GM18505 (cell line): ENCODE measurements at regions not wholly inside any gene's neighbourhood (a gene's known extent, or its start where the extent isn't known, plus 50 kb on each side); places are given as distances from the start of the nearest gene placed in this dataset.

Source experiments
- ATAC-seq: cut with Tn5 transposase; IDR thresholded peaks from one replicate; pipeline ENCODE4 v1.9.1; 2021; ENCODE audit not compliant: unreplicated experiment
- POLR2A ChIP-seq: IDR thresholded peaks from 4 replicates; pipeline ENCODE4 v1.6.1; 2011; ENCODE audit warnings: borderline replicate concordance; ENCODE audit not compliant: insufficient read depth, insufficient read length; ENCODE audit errors: extremely low read depth

DNA sequence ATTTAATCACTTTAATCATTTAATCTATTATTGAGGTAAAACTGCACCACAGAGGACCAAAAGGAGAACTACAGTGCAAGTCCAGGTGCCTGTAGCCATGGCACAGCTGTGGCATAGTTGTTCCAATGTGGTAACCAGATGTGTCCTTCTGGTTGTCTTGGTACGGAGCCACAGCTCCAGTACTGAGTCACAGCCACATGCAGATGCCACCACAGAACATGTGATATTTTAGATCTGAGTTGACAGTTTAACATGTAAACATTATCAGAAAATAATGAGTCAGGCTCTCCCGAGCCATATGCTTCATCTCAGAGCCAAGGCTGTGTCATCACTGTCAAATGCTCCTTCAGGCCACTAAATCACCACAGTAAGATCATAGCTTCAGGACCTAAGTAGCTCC is 56.4 kb upstream of the RGS7 start:
- ATAC-seq = no peak
- no peak for TF ChIP-seq POLR2A

DNA sequence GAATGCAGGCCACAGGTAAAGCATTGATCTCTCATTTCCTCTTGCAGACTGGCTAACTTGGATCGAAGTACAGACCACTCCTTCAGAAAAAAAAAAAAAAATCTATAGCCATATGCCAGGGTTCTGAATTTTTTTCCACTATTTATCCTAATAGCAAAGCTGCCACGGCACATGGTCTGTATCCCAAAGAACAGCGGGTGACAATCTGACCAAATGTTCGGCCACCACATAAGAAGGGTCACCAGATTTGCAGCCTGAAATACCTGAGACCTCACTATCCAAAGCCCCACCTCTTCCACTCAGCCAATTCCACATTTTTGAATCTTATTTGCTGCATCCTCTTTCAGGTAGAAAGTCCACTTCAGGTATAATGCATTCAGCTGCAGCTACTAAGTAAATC is 55.6 kb upstream of the RGS7 start:
- ATAC-seq = no peak
- no peak for TF ChIP-seq POLR2A

DNA sequence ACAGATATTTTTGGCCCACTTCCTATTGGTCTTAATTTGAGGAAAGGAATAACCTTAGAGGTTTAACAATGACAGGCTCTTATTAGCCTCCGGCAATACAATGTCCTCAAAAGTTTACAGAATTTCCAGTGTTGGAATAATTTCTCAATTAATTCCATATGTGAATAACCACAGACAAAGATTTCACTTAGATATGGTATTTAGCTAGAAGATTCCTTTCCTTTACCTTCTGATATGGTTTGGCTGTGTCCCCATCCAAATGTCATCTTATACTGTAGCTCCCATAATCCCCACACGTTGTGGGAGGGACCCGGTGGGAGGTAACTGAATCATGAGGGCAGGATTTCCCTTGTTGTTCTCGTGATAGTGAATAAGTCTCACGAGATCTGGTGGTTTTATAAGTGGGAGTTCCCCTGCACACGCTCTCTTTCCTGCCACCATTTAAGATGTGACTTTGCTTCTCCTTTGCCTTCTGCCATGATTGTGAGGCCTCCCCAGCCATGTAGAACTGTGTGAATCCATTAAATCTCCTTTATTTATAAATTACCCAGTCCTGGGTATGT is 54.9 kb upstream of the RGS7 start:
- ATAC-seq = no peak
- no peak for TF ChIP-seq POLR2A

DNA sequence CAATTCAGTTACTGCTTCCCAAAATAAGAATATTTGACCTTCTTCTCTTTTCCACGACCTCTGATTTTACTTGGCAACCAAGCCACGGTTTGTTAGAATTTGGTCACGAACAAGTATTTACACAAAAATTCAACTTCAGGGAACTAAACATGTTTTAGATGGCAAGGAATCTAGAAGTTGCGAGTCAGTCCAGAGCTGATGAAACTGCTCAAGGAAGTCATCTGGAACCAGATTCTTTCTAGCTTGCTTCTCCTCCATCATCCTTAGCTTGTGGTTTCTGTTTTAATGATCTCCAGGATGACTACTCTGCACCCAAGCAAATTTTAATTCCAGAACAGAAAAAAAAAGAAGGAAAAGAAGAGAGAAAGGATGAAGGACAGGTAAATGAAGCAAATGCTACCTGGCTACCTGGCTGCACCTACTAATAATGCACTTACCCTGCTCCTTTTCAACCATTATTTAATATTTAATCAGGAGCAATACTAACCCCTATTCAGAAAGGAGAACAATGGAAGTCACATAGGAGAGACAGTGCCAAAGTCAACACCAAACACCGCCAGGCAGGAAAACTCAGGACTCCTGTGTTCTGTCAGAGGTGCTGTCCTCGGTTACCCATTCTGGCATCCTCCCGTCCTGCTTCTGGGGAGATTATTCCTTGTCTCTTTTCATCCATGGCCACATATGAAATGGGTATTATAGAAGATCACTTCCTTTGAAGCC is 54.2 kb upstream of the RGS7 start:
- no peak for TF ChIP-seq POLR2A
- ATAC-seq = no peak

DNA sequence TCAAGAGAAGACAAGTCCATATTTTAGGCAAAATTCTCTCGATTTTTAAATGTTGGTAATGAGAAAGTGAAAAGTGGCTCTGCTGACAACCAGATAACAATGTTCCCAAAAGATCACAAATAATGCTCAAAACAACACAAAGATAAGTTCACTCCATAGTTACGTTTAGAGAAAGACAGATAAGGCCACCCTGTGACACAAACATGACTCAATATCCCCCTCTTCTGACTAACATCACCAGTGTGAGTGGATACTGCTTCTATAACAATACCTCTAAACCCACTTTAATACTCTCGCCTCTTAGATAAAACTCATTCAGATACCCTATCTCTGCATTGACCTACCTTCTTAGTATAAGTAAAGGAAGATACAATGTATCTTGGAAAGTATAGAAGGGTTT is 51.2 kb upstream of the RGS7 start:
- no peak for TF ChIP-seq POLR2A
- no peak for ATAC-seq
